K562 (cell line): ENCODE measurements at regions not wholly inside any gene's neighbourhood (a gene's known extent, or its start where the extent isn't known, plus 50 kb on each side); places are given as distances from the start of the nearest gene placed in this dataset.
"Not testable (repeated sequence)": the region's sequence is repeated elsewhere in the genome, so short reads cannot be mapped to it uniquely, and the experiment has no call there.

Source experiments
- EGR1 ChIP-seq: fragments of 450-650 bp; conservative IDR thresholded peaks from 2 replicates; pipeline ENCODE4 v1.6.1; 2017; ENCODE audit warnings: mild to moderate bottlenecking
- IRF2 ChIP-seq: sonication (generic); formaldehyde crosslinking; IDR thresholded peaks from 2 replicates; pipeline ENCODE4 v1.8.1; 2022; ENCODE audit warnings: mild to moderate bottlenecking, missing genetic modification reagents
- MAFG ChIP-seq: fragments of 450-650 bp; conservative IDR thresholded peaks from 2 replicates; pipeline ENCODE4 v1.6.1; 2016; ENCODE audit warnings: missing genetic modification characterization, missing compliant biosample characterization
- MXI1 ChIP-seq: IDR thresholded peaks from 2 replicates; pipeline ENCODE4 v1.6.1; 2011; ENCODE audit warnings: low read depth, mild to moderate bottlenecking, improper control_type of control experiment, low read length
- NBN ChIP-seq: fragments of 450-650 bp; IDR thresholded peaks from 2 replicates; pipeline ENCODE4 v1.6.1; 2016; ENCODE audit warnings: low read depth, mild to moderate bottlenecking
- NFIC ChIP-seq: fragments of 450-650 bp; IDR thresholded peaks from 2 replicates; pipeline ENCODE4 v1.6.1; 2017; ENCODE audit warnings: mild to moderate bottlenecking, inconsistent platforms
- POLR2AphosphoS5 ChIP-seq: IDR thresholded peaks from 2 replicates; pipeline ENCODE4 v1.6.1; 2011; ENCODE audit warnings: mild to moderate bottlenecking, low read depth, low read length, moderate library complexity; ENCODE audit not compliant: control insufficient read depth, insufficient read depth
- SAP30 ChIP-seq: fragments of 200-600 bp; sonication (generic); IDR thresholded peaks from 2 replicates; pipeline ENCODE4 v1.6.1; 2012; ENCODE audit warnings: borderline replicate concordance, low read depth, mild to moderate bottlenecking, moderate library complexity, low read length, control low read depth, inconsistent platforms; ENCODE audit not compliant: insufficient read depth, poor library complexity, severe bottlenecking
- TBP ChIP-seq: optimal IDR thresholded peaks from 2 replicates; pipeline ENCODE3; 2011; ENCODE audit warnings: low read depth, low read length, improper control_type of control experiment
- ZNF408 ChIP-seq: fragments of 250-450 bp; sonication (Bioruptor Pico); IDR thresholded peaks from 2 replicates; pipeline ENCODE4 v1.4.0; 2020; ENCODE audit warnings: low read depth, mild to moderate bottlenecking, moderate library complexity
- TF ChIP-seq, protein P1 (sequence below): sonication (generic); formaldehyde crosslinking; IDR thresholded peaks from 2 replicates; pipeline ENCODE4 v1.9.0; 2022; ENCODE audit warnings: mild to moderate bottlenecking, missing genetic modification reagents
- TF ChIP-seq, protein P2 (sequence below), 3 experiments: IDR thresholded peaks in 2 of 3; conservative IDR thresholded peaks in 1 of 3; 2 replicates each; pipeline ENCODE4 v1.5.1; 2011 to 2012; ENCODE audit warnings: low read length in 3 of 3, mild to moderate bottlenecking in 3 of 3, control low read depth in 2 of 3, improper control_type of control experiment in 1 of 3, inconsistent platforms in 1 of 3, low read depth in 1 of 3, mixed read lengths in 1 of 3, moderate library complexity in 1 of 3; ENCODE audit not compliant: insufficient read depth in 2 of 3

DNA sequence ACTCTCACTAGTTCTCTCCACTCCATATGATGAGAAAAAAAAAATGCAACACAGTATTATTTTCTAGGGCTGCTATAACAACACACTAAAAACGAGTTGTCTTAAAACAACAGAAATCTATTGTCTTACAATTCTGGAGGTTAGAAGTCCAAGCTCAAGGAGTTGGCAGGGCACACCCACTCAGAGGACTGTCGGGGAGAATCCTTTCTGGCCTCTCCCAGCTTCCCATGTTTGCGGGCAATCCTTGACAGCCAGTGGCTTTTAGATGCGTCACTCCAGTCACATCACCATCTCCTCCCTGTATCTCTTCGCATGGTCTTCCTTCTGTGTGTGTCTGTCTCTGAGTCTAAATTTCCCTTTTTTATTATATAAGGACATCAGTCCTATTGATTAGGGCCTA, 64.0 kb upstream of the KIF2A start:
- TF ChIP-seq EGR1; MXI1; SAP30; TBP; NBN; POLR2AphosphoS5; IRF2; MAFG (tag); ZNF408; NFIC: not testable (repeated sequence)
- TF ChIP-seq, protein P1, sequence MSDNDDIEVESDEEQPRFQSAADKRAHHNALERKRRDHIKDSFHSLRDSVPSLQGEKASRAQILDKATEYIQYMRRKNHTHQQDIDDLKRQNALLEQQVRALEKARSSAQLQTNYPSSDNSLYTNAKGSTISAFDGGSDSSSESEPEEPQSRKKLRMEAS (CRISPR knock-in tag), result not testable (repeated sequence)
- TF ChIP-seq, protein P2, sequence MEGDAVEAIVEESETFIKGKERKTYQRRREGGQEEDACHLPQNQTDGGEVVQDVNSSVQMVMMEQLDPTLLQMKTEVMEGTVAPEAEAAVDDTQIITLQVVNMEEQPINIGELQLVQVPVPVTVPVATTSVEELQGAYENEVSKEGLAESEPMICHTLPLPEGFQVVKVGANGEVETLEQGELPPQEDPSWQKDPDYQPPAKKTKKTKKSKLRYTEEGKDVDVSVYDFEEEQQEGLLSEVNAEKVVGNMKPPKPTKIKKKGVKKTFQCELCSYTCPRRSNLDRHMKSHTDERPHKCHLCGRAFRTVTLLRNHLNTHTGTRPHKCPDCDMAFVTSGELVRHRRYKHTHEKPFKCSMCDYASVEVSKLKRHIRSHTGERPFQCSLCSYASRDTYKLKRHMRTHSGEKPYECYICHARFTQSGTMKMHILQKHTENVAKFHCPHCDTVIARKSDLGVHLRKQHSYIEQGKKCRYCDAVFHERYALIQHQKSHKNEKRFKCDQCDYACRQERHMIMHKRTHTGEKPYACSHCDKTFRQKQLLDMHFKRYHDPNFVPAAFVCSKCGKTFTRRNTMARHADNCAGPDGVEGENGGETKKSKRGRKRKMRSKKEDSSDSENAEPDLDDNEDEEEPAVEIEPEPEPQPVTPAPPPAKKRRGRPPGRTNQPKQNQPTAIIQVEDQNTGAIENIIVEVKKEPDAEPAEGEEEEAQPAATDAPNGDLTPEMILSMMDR (IDR thresholded peaks at IDR 0.05 in 2 of 3, conservative IDR thresholded peaks at IDR 0.05 in 1 of 3; ENCODE audit: insufficient read depth in 2 of 3, low read depth in 1 of 3, low read length in 3 of 3), result not testable (repeated sequence)
